ENCODE measurements at regions not wholly inside any gene's neighbourhood (a gene's known extent, or its start where the extent isn't known, plus 50 kb on each side); places are given as distances from the start of the nearest gene placed in this dataset.

DNA sequence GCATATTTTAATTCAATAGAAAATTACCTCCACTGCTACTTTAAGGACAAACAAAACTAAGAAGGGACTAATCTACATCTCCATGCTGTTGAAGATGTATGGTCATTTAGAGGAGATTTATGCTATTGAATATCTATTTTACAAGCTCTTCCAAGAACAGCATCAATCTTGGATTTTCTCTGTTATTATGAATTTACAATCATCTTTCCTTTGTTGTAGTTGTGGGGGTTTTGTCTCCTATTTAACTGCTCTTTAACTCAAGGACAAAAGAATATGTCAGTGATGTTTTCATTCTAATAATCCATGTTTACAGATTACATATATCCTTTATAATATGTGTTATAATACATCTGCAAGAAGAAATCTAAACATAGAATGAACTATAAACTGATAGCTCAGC is 907.8 kb downstream of the ROBO2 start:
- Histone ChIP-seq H4K91ac (ENCODE audit: low read length) (no peak overlapping the region), H2AK5ac (ENCODE audit: low read length, severe bottlenecking) (no peak overlapping the region), H3K27me3 (ENCODE audit: control insufficient read depth in 1 of 2, insufficient read depth in 1 of 2, low read length in 2 of 2) (no peaks in the 10 kb centered on the region), H4K8ac (ENCODE audit: low read length) (no peak overlapping the region), H2BK120ac (ENCODE audit: low read depth, low read length) (no peak overlapping the region), H3K4me2 (ENCODE audit: low read length, poor library complexity, severe bottlenecking) (no peak overlapping the region), H3K79me1 (replicated peaks; ENCODE audit: low read length, poor library complexity, severe bottlenecking) (no peaks in the 10 kb centered on the region), H3K23ac (ENCODE audit: low read length in 2 of 2) (no peak overlapping the region), H3K4me1 (ENCODE audit: control insufficient read depth, insufficient read depth, low read depth, low read length) (no peaks in the 10 kb centered on the region), H3K9me3 (ENCODE audit: control insufficient read depth, low read length) (peaks cover 9% of the 10 kb centered on the region), H2AFZ (ENCODE audit: low read depth, low read length) (no peak overlapping the region), H3K4ac (ENCODE audit: low read depth in 1 of 2, low read length in 2 of 2) (no peak overlapping the region), H2BK5ac (ENCODE audit: low read depth, low read length, poor library complexity, severe bottlenecking) (no peak overlapping the region), H2BK12ac (ENCODE audit: low read length in 2 of 2) (no peak overlapping the region), H2BK15ac (ENCODE audit: low read depth, poor library complexity, severe bottlenecking) (no peak overlapping the region), H3K27ac (ENCODE audit: low read length, poor library complexity, severe bottlenecking) (no peak overlapping the region), H3K4me3 (ENCODE audit: insufficient read depth in 1 of 2, low read depth in 1 of 2, low read length in 2 of 2) (no peak overlapping the region), H3K18ac (ENCODE audit: low read depth in 1 of 2, low read length in 2 of 2) (no peak overlapping the region), H3K14ac (ENCODE audit: low read length in 2 of 2) (no peak overlapping the region), H3K9ac (ENCODE audit: low read length) (no peak overlapping the region), H3K36me3 (ENCODE audit: control insufficient read depth in 1 of 2, insufficient read depth in 2 of 2, low read depth in 1 of 2, low read length in 2 of 2) (no peaks in the 10 kb centered on the region)
- no peak for DNase-seq

- Histone ChIP-seq H3K9ac (ENCODE audit: low read length) (no peak overlapping the region), H3K4ac (ENCODE audit: low read depth in 1 of 2, low read length in 2 of 2) (no peak overlapping the region), H3K27ac (ENCODE audit: low read length, poor library complexity, severe bottlenecking) (no peak overlapping the region), H2BK15ac (ENCODE audit: low read depth, poor library complexity, severe bottlenecking) (no peak overlapping the region), H3K4me2 (ENCODE audit: low read length, poor library complexity, severe bottlenecking) (no peak overlapping the region), H3K36me3 (ENCODE audit: control insufficient read depth in 1 of 2, insufficient read depth in 2 of 2, low read depth in 1 of 2, low read length in 2 of 2) (no peaks in the 10 kb centered on the region), H2BK120ac (ENCODE audit: low read depth, low read length) (no peak overlapping the region), H3K23ac (ENCODE audit: low read length in 2 of 2) (no peak overlapping the region), H2BK5ac (ENCODE audit: low read depth, low read length, poor library complexity, severe bottlenecking) (no peak overlapping the region), H3K18ac (ENCODE audit: low read depth in 1 of 2, low read length in 2 of 2) (no peak overlapping the region), H3K14ac (ENCODE audit: low read length in 2 of 2) (no peak overlapping the region), H3K9me3 (ENCODE audit: control insufficient read depth, low read length) (peaks cover 8% of the 10 kb centered on the region), H2BK12ac (ENCODE audit: low read length in 2 of 2) (no peak overlapping the region), H2AK5ac (ENCODE audit: low read length, severe bottlenecking) (no peak overlapping the region), H4K8ac (ENCODE audit: low read length) (no peak overlapping the region), H3K79me1 (replicated peaks; ENCODE audit: low read length, poor library complexity, severe bottlenecking) (no peaks in the 10 kb centered on the region), H3K4me3 (ENCODE audit: insufficient read depth in 1 of 2, low read depth in 1 of 2, low read length in 2 of 2) (no peak overlapping the region), H4K91ac (ENCODE audit: low read length) (no peak overlapping the region), H2AFZ (ENCODE audit: low read depth, low read length) (no peak overlapping the region), H3K4me1 (ENCODE audit: control insufficient read depth, insufficient read depth, low read depth, low read length) (peaks cover 1% of the 10 kb centered on the region), H3K27me3 (ENCODE audit: control insufficient read depth in 1 of 2, insufficient read depth in 1 of 2, low read length in 2 of 2) (no peaks in the 10 kb centered on the region)
- 93% methylated on average over 1 of the region's 1 CpG for WGBS
- no peak for DNase-seq
Observed at GRCh38 chr3:77967621-77968020, 927.7 kb downstream of the ROBO2 start.

DNA sequence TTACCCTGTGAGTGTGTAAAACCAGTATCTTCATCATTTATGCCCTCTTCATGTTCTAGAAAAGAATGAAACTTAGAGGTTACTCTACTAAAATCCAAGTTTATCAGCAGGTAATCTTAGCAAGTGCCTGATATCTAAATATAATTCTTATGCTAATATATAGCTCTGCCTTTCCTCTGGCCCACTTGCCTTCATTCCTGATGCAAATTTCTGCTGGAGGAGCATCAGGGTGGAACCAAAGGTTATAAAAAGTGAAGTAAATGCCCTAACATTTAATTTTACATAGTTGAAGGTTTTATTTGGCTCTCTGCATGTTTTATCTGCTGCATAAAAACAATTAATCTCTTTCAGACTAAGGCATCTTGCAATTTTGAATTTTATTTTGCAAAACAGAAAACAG is 936.2 kb downstream of the ROBO2 start:
- no peak overlapping the region for H3K4me2 ChIP-seq (ENCODE audit: low read length, poor library complexity, severe bottlenecking)
- no peaks in the 10 kb centered on the region for H3K27me3 ChIP-seq (ENCODE audit: control insufficient read depth in 1 of 2, insufficient read depth in 1 of 2, low read length in 2 of 2)
- no peak overlapping the region for H2BK120ac ChIP-seq (ENCODE audit: low read depth, low read length)
- no peak overlapping the region for H3K23ac ChIP-seq (ENCODE audit: low read length in 2 of 2)
- no peaks in the 10 kb centered on the region for H3K9me3 ChIP-seq (ENCODE audit: control insufficient read depth, low read length)
- no peak overlapping the region for H3K4me3 ChIP-seq (ENCODE audit: insufficient read depth in 1 of 2, low read depth in 1 of 2, low read length in 2 of 2)
- H2AK5ac ChIP-seq (ENCODE audit: low read length, severe bottlenecking), result no peak overlapping the region
- no peaks in the 10 kb centered on the region for H3K4me1 ChIP-seq (ENCODE audit: control insufficient read depth, insufficient read depth, low read depth, low read length)
- H2AFZ ChIP-seq (ENCODE audit: low read depth, low read length), result no peak overlapping the region
- no peak overlapping the region for H3K4ac ChIP-seq (ENCODE audit: low read depth in 1 of 2, low read length in 2 of 2)
- H3K18ac ChIP-seq (ENCODE audit: low read depth in 1 of 2, low read length in 2 of 2), result no peak overlapping the region
- no peaks in the 10 kb centered on the region for H3K79me1 ChIP-seq (replicated peaks; ENCODE audit: low read length, poor library complexity, severe bottlenecking)
- H4K8ac ChIP-seq (ENCODE audit: low read length), result no peak overlapping the region
- H3K27ac ChIP-seq (ENCODE audit: low read length, poor library complexity, severe bottlenecking), result no peak overlapping the region
- DNase-seq, result no peak
- H3K36me3 ChIP-seq (ENCODE audit: control insufficient read depth in 1 of 2, insufficient read depth in 2 of 2, low read depth in 1 of 2, low read length in 2 of 2), result no peaks in the 10 kb centered on the region
- no peak overlapping the region for H2BK12ac ChIP-seq (ENCODE audit: low read length in 2 of 2)
- H4K91ac ChIP-seq (ENCODE audit: low read length), result no peak overlapping the region
- H3K14ac ChIP-seq (ENCODE audit: low read length in 2 of 2), result no peak overlapping the region
- H3K9ac ChIP-seq (ENCODE audit: low read length), result no peak overlapping the region
- H2BK5ac ChIP-seq (ENCODE audit: low read depth, low read length, poor library complexity, severe bottlenecking), result no peak overlapping the region
- no peak overlapping the region for H2BK15ac ChIP-seq (ENCODE audit: low read depth, poor library complexity, severe bottlenecking)

DNA sequence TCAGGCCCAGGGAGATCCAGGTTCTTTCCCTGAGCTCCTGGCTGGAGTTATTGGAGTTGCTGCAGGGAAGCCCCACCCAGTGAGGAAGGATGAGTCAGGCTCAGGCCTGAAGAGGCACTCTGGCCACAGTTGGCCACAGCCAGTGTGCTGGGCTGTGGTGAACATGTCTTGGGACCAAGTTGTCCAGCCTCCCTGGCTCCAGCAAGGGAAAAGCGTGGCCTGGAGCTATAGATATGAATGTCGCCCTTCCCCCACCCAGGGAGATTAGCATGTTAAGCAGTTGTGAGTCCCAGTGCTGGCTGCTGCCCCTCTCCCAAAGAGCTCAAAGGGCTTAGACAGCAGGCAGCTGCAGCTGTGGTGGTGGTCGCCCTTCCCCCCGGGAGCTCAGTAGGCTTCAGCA is 963.2 kb downstream of the ROBO2 start:
- H2BK15ac ChIP-seq (ENCODE audit: low read depth, poor library complexity, severe bottlenecking), result no peak overlapping the region
- H3K4ac ChIP-seq (ENCODE audit: low read depth in 1 of 2, low read length in 2 of 2), result no peak overlapping the region
- no peak for DNase-seq
- no peak overlapping the region for H2BK12ac ChIP-seq (ENCODE audit: low read length in 2 of 2)
- no peaks in the 10 kb centered on the region for H3K36me3 ChIP-seq (ENCODE audit: control insufficient read depth in 1 of 2, insufficient read depth in 2 of 2, low read depth in 1 of 2, low read length in 2 of 2)
- H3K14ac ChIP-seq (ENCODE audit: low read length in 2 of 2), result no peak overlapping the region
- H2AFZ ChIP-seq (ENCODE audit: low read depth, low read length), result no peak overlapping the region
- peaks cover 1% of the 10 kb centered on the region for H3K4me1 ChIP-seq (ENCODE audit: control insufficient read depth, insufficient read depth, low read depth, low read length)
- no peaks in the 10 kb centered on the region for H3K27me3 ChIP-seq (ENCODE audit: control insufficient read depth in 1 of 2, insufficient read depth in 1 of 2, low read length in 2 of 2)
- H3K23ac ChIP-seq (ENCODE audit: low read length in 2 of 2), result no peak overlapping the region
- no peak overlapping the region for H3K18ac ChIP-seq (ENCODE audit: low read depth in 1 of 2, low read length in 2 of 2)
- over 99% methylated on average over 4 of the region's 4 CpGs for WGBS
- no peak overlapping the region for H2AK5ac ChIP-seq (ENCODE audit: low read length, severe bottlenecking)
- no peak overlapping the region for H3K27ac ChIP-seq (ENCODE audit: low read length, poor library complexity, severe bottlenecking)
- no peak overlapping the region for H3K4me2 ChIP-seq (ENCODE audit: low read length, poor library complexity, severe bottlenecking)
- no peaks in the 10 kb centered on the region for H3K79me1 ChIP-seq (replicated peaks; ENCODE audit: low read length, poor library complexity, severe bottlenecking)
- H3K9me3 ChIP-seq (ENCODE audit: control insufficient read depth, low read length), result peaks cover 16% of the 10 kb centered on the region
- H3K4me3 ChIP-seq (ENCODE audit: insufficient read depth in 1 of 2, low read depth in 1 of 2, low read length in 2 of 2), result no peak overlapping the region
- H2BK120ac ChIP-seq (ENCODE audit: low read depth, low read length), result no peak overlapping the region
- no peak overlapping the region for H4K8ac ChIP-seq (ENCODE audit: low read length)
- no peak overlapping the region for H4K91ac ChIP-seq (ENCODE audit: low read length)
- no peak overlapping the region for H2BK5ac ChIP-seq (ENCODE audit: low read depth, low read length, poor library complexity, severe bottlenecking)
- no peak overlapping the region for H3K9ac ChIP-seq (ENCODE audit: low read length)
